Skeletal muscle tissue (tissue), 3 donors: ENCODE measurements at regions not wholly inside any gene's neighbourhood (a gene's known extent, or its start where the extent isn't known, plus 50 kb on each side); places are given as distances from the start of the nearest gene placed in this dataset.
"Not testable (repeated sequence)": the region's sequence is repeated elsewhere in the genome, so short reads cannot be mapped to it uniquely, and the experiment has no call there.

Source experiments
- H3K27ac ChIP-seq: one replicate; pipeline ENCODE4 v1.7.0; 2013; ENCODE audit warnings: mild to moderate bottlenecking, low read depth, low read length, inconsistent platforms
- H3K27me3 ChIP-seq, 3 donors: one replicate each; pipeline ENCODE4 v1.7.0; 2013; ENCODE audit warnings: low read length in 3 of 3; ENCODE audit not compliant: control insufficient read depth in 3 of 3, insufficient read depth in 3 of 3
- H3K36me3 ChIP-seq, 3 donors: one replicate each; pipeline ENCODE4 v1.7.0; 2013; ENCODE audit warnings: low read length in 3 of 3; ENCODE audit not compliant: control insufficient read depth in 3 of 3, insufficient read depth in 3 of 3
- H3K4me1 ChIP-seq, 3 donors: one replicate each; pipeline ENCODE4 v1.7.0; 2013; ENCODE audit warnings: low read length in 3 of 3, mild to moderate bottlenecking in 3 of 3; ENCODE audit not compliant: control insufficient read depth in 3 of 3, insufficient read depth in 3 of 3
- H3K4me3 ChIP-seq, 3 donors: one replicate each; pipeline ENCODE4 v1.7.0; 2013; ENCODE audit warnings: low read length in 3 of 3
- H3K9ac ChIP-seq, 3 donors: one replicate each; pipeline ENCODE4 v1.7.0; 2013; ENCODE audit warnings: low read length in 3 of 3, mild to moderate bottlenecking in 3 of 3, moderate library complexity in 2 of 3, low read depth in 1 of 3
- H3K9me3 ChIP-seq, 3 donors: one replicate each; pipeline ENCODE4 v1.7.0; 2013; ENCODE audit warnings: low read length in 3 of 3; ENCODE audit not compliant: control insufficient read depth in 3 of 3
- donor health status: Osteomylitis.

DNA sequence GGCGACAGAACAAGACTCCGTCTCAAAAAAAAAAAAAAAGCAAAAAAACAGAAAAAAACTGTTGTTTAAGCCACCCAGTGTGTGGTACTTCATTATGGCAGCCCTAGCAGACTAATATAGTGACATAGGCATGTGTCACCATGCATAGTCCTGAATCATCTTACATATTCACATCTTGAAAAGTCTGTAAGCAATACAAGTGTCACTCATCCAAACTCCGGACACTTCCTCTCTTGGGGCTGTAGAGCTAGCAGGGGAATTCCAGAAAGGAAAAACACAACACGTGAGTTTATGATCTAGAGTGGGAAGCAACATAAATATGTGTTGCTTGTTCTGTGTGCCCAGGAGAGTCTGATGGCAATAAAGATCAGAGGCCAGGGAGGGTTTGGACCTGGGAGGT is 81.6 kb upstream of the KCNE2 start:
- no peaks in the 10 kb centered on the region for H3K27me3 ChIP-seq
- H3K9ac ChIP-seq: no peak overlapping the region
- H3K27ac ChIP-seq: no peak overlapping the region
- no peaks in the 10 kb centered on the region for H3K9me3 ChIP-seq
- no peaks in the 10 kb centered on the region for H3K36me3 ChIP-seq
- no peak overlapping the region for H3K4me3 ChIP-seq
- H3K4me1 ChIP-seq: peaks cover 0 to 7% (median 0%) of the 10 kb centered on the region in 3 donors

DNA sequence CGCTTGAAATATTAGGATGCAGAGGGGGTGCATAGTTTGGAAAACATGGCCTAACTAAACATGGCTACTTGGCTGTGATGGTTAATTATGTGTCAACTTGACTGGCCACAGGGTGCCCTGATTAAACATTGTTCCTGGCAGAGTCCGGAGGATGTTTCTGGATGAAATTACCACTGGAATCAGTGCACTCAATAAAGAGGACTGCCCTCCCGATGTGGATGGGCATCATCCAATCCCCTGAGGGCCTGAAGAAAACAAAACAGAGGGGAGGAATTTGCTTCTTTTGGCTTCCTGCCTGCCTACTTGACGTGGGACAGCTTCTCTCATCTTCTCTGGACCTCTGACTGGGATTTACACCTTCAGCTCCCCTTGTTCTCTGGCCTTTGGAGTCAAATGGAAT is 79.1 kb upstream of the KCNE2 start:
- H3K9ac ChIP-seq: no peak overlapping the region
- peaks cover 0 to 7% (median 0%) of the 10 kb centered on the region in 3 donors for H3K4me1 ChIP-seq
- H3K27ac ChIP-seq: no peak overlapping the region
- H3K4me3 ChIP-seq: no peak overlapping the region
- peaks cover 0 to 3% (median 0%) of the 10 kb centered on the region in 3 donors for H3K9me3 ChIP-seq
- H3K36me3 ChIP-seq: peaks cover 0 to 1% (median 0%) of the 10 kb centered on the region in 3 donors
- H3K27me3 ChIP-seq: no peaks in the 10 kb centered on the region

DNA sequence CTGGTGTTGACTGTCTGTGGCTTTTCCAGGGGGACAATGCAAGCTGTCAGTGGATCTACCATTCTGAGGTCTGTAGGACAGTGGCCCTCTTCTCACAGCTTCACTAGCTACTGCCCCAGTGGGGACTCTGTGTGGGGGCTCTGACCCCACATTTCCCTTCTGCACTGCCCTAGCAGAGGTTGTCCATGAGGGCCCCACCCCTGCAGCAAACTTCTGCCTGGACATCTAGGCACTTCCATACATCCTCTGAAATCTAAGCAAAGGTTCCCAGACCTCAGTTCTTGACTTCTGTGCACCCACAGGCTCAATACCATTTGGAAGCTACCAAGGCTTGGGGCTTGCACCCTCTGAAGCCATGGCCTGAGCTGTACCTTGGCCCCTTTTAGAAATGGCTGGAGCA is 75.8 kb upstream of the KCNE2 start:
- not testable (repeated sequence) for H3K27ac ChIP-seq, H3K9ac ChIP-seq, H3K4me3 ChIP-seq, H3K9me3 ChIP-seq, H3K27me3 ChIP-seq, H3K36me3 ChIP-seq, H3K4me1 ChIP-seq

DNA sequence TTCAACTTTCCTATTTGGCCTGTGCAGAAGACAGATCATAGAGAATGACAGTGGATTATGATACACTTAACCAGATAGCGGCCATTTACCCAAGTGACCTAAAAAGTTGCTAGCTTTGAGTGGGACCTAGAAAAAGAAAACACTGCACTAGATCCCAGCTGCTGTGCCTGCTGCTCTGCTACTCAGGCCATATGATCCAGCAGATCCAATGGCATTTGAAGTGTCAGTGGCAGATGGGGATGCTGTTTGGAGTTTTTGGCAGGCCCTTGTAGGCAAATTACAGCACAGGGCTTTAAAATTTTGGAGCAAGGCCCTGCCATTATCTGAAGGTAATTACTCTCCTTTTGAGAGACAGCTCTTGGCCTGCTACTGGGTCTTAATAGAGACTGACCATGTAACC is 74.0 kb upstream of the KCNE2 start:
- Histone ChIP-seq H3K4me1 (no peaks in the 10 kb centered on the region), H3K4me3 (no peak overlapping the region), H3K27me3 (no peaks in the 10 kb centered on the region), H3K27ac (no peak overlapping the region), H3K9me3 (peaks cover 0 to 3% (median 0%) of the 10 kb centered on the region in 3 donors), H3K9ac (no peak overlapping the region), H3K36me3 (peaks cover 0 to 1% (median 0%) of the 10 kb centered on the region in 3 donors)

DNA sequence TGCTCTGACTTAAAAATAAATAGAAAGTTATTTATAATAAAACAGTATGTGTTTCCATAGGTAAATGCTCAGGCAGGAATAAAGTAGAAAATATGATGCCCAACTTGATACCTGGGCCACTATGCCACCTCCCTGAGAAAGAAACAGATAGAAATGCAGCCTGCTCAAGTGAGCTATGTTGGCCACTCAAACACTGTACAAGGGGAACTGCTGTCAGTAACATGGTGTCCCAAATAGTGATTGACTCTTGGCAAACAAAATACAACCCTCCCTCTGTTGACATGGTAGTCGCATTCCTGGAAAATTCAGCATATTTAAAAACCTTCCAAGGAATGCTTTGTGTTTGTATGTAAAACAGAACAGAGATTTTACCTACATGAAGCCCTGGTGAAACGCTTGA is 66.9 kb upstream of the KCNE2 start:
- Histone ChIP-seq H3K27ac (no peak overlapping the region), H3K4me1 (no peaks in the 10 kb centered on the region), H3K36me3 (no peaks in the 10 kb centered on the region), H3K9ac (no peak overlapping the region), H3K9me3 (no peaks in the 10 kb centered on the region), H3K4me3 (no peak overlapping the region), H3K27me3 (no peaks in the 10 kb centered on the region)

DNA sequence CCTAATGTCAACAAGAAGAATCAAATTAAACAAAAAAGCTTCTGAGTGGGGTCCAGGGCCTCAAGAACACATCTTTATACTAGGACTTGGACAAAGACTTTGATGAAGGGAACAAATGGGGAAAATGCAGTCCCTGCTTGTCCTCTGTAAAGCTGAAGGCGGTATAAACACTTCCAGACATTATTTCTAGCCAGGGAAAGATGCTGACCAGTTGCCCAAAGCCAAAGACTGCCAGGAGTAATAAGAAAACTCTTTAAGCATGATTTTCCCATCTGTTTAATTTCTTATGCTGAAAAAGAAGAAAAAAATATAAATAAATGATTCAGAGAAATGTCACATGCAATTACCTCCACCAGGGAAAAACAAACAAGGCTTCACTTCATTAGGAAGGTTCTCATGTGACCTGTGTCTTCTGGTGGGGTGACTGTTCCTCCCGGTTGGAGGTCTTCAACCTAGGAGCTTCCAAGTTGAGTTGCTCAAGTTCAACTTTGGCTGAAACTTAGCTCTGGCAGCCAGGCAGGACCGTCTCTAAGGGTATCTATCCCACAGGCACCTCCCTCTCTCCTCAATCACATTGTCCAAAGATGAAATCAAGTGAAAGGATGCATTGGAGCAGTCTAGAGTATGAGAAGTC is 65.2 kb upstream of the KCNE2 start:
- H3K4me1 ChIP-seq: no peaks in the 10 kb centered on the region
- no peaks in the 10 kb centered on the region for H3K27me3 ChIP-seq
- H3K27ac ChIP-seq: no peak overlapping the region
- H3K4me3 ChIP-seq: no peak overlapping the region
- H3K9ac ChIP-seq: no peak overlapping the region
- no peaks in the 10 kb centered on the region for H3K9me3 ChIP-seq
- no peaks in the 10 kb centered on the region for H3K36me3 ChIP-seq

DNA sequence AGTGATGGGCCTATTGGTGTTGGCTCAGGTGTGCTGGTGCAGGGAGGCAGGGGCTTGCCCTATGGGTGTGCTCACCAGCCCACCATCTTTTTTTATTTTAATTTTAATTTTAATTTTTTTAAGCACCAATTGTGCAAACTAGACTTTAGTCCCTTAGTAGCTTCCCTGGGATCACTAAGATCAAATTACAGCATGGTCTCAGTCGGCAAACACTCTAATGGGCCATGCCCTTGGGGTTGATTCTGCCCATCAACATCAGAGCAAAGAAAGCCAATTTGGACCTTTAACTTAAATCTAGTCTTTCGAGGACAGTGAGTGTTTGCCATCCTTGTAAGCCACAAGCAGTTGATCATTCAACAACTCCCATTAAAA is 64.7 kb upstream of the KCNE2 start:
- Histone ChIP-seq H3K4me3 (no peak overlapping the region), H3K4me1 (no peaks in the 10 kb centered on the region), H3K9ac (no peak overlapping the region), H3K27me3 (no peaks in the 10 kb centered on the region), H3K9me3 (no peaks in the 10 kb centered on the region), H3K27ac (no peak overlapping the region), H3K36me3 (no peaks in the 10 kb centered on the region)

DNA sequence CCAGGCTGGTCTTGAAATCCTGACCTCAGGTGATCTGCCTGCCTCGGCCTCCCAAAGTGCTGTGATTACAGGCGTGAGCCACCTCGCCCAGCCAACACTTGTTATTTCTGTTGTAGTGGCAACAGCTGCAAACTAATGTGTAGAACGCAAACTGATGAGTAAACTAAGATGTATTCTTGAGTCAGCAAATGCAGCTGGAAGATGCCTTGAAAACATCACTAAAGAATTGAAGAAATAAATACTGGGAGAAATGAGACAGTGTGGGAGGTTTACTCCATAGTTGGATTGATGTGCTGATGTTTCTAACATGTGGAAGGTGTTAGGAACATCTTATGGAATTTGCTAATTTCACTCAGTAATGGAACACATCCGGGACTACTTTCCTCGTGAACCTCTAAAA is 61.3 kb upstream of the KCNE2 start:
- no peaks in the 10 kb centered on the region for H3K27me3 ChIP-seq
- no peaks in the 10 kb centered on the region for H3K9me3 ChIP-seq
- no peak overlapping the region for H3K9ac ChIP-seq
- H3K36me3 ChIP-seq: no peaks in the 10 kb centered on the region
- no peaks in the 10 kb centered on the region for H3K4me1 ChIP-seq
- no peak overlapping the region for H3K27ac ChIP-seq
- H3K4me3 ChIP-seq: no peak overlapping the region

DNA sequence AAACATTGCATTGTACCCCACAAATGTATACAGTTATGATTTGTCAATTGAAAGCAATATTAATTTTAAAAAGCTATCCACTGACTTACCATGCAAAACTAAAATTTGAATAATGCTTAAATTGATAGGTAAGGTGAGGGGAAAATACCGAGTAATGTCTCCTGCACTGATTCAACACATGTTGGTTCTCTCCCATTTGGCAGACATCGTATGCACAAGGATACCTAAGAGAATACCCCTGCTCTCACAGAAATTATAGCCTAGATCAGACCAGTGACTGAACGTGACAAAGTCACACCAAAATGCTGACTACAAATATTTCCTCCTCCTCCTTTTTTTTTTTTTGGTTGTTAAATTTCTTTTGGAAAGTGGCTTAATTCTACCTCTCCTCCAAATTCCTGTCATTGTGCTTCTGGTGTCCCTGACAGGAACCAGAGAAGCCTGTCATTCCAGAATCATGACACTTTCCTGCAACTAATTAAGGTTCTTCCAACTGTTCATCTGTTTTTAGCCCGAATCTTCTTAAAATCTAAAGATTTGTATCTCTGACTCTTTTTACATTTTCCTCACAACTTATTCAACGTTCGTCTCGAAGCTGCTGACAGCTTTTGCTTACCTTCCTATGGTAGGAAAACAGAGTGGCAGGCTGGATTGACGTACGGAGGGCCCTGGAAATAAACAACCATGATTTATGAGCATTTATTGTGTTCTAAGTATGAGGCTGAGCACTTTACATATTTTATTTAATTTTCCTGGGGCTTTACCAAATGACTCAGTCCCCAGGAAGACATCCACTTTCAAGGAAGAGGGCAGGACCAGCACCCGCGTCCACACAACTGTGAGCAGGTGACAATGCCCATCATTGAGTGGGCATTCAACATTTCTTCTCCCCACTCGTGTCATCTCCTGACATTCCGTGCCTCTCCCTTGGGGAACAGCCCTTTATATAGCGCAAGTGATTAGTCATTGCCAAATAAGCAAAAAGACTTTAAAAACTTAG is 57.9 kb upstream of the KCNE2 start:
- Histone ChIP-seq H3K27me3 (no peaks in the 10 kb centered on the region), H3K4me3 (no peak overlapping the region), H3K27ac (no peak overlapping the region), H3K9me3 (no peaks in the 10 kb centered on the region), H3K9ac (no peak overlapping the region), H3K36me3 (no peaks in the 10 kb centered on the region), H3K4me1 (no peaks in the 10 kb centered on the region)

DNA sequence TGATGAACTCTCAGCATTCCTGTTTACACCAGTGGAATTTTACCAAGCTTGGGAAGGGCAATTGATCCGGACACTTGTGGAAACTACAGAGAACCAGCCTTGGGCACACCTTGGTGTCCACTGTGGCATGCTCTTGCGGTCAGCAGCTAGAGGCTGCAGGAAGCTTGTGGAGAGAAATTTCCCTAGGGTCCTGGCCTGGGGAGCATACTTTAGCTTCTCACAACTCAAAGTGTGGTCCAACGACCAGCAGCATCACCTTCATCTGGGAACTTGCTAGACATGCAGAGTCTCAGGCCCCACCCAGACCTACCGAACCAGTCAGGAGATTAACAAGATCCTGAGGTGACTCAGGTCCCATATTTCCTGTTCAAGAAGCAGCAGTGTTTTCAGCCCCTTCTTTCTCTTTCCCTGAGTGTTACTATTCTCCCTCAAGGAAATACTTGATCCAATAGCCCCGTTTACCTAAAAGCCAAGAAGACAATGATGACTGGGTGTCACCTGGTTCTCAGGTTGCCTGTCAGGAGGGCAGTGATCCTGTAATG is 55.7 kb upstream of the KCNE2 start:
- Histone ChIP-seq H3K27ac (no peak overlapping the region), H3K27me3 (no peaks in the 10 kb centered on the region), H3K36me3 (no peaks in the 10 kb centered on the region), H3K9me3 (no peaks in the 10 kb centered on the region), H3K4me3 (no peak overlapping the region), H3K4me1 (peaks cover 0 to 2% (median 0%) of the 10 kb centered on the region in 3 donors), H3K9ac (no peak overlapping the region)
